H9 (cell line): ENCODE measurements at regions not wholly inside any gene's neighbourhood (a gene's known extent, or its start where the extent isn't known, plus 50 kb on each side); places are given as distances from the start of the nearest gene placed in this dataset.

Source experiments
- DNase-seq: peaks from one replicate; pipeline ENCODE4 v3.0.0-alpha.2; 2017
- H2AFZ ChIP-seq: one replicate; pipeline ENCODE4 v1.6.1; 2013; ENCODE audit warnings: mild to moderate bottlenecking, low read length, control low read depth, moderate library complexity
- H2AK5ac ChIP-seq: 2 replicates; pipeline ENCODE4 v1.6.1; 2013; ENCODE audit warnings: low read length, control low read depth, mixed read lengths; ENCODE audit not compliant: insufficient read length
- H2BK120ac ChIP-seq: one replicate; pipeline ENCODE4 v1.6.1; 2013; ENCODE audit warnings: low read depth, mild to moderate bottlenecking, low read length, control low read depth, inconsistent platforms; ENCODE audit not compliant: poor library complexity, severe bottlenecking
- H2BK12ac ChIP-seq: 2 replicates; pipeline ENCODE4 v1.6.1; 2013; ENCODE audit warnings: low read length, control low read depth, mixed read lengths, low read depth; ENCODE audit not compliant: insufficient read length
- H2BK15ac ChIP-seq: 2 replicates; pipeline ENCODE4 v1.6.1; 2013; ENCODE audit warnings: low read depth, low read length, control low read depth
- H2BK20ac ChIP-seq: one replicate; pipeline ENCODE4 v1.6.1; 2013; ENCODE audit warnings: low read depth, mild to moderate bottlenecking, low read length, control low read depth, inconsistent platforms; ENCODE audit not compliant: poor library complexity, severe bottlenecking
- H2BK5ac ChIP-seq: 2 replicates; pipeline ENCODE4 v1.6.1; 2013; ENCODE audit warnings: low read length, control low read depth, mixed read lengths; ENCODE audit not compliant: insufficient read length
- H3K14ac ChIP-seq: 2 replicates; pipeline ENCODE4 v1.6.1; 2013; ENCODE audit warnings: low read length, control low read depth; ENCODE audit not compliant: insufficient read depth
- H3K18ac ChIP-seq: 2 replicates; pipeline ENCODE4 v1.6.1; 2013; ENCODE audit warnings: low read depth, mild to moderate bottlenecking, mixed read lengths, low read length, control low read depth; ENCODE audit not compliant: insufficient read length
- H3K23ac ChIP-seq: 2 replicates; pipeline ENCODE4 v1.6.1; 2013; ENCODE audit warnings: low read length, control low read depth, mixed read lengths, low read depth; ENCODE audit not compliant: insufficient read length
- H3K23me2 ChIP-seq: 2 replicates; pipeline ENCODE4 v1.6.1; 2013; ENCODE audit warnings: low read depth, mild to moderate bottlenecking, mixed read lengths, low read length, control low read depth; ENCODE audit not compliant: insufficient read length, poor library complexity, severe bottlenecking
- H3K27ac ChIP-seq: 2 replicates; pipeline ENCODE4 v1.5.1; 2013; ENCODE audit warnings: low read length, control low read depth, mixed read lengths, low read depth; ENCODE audit not compliant: insufficient read length
- H3K27me3 ChIP-seq: 2 replicates; pipeline ENCODE4 v1.6.1; 2013; ENCODE audit warnings: low read length, control low read depth, inconsistent platforms; ENCODE audit not compliant: insufficient read depth
- H3K4ac ChIP-seq: 2 replicates; pipeline ENCODE4 v1.6.1; 2013; ENCODE audit warnings: low read depth, mild to moderate bottlenecking, control low read depth, inconsistent platforms, low read length, moderate library complexity
- H3K4me1 ChIP-seq: 2 replicates; pipeline ENCODE4 v1.6.1; 2013; ENCODE audit warnings: low read length, control low read depth, inconsistent platforms; ENCODE audit not compliant: insufficient read depth
- H3K4me2 ChIP-seq: 2 replicates; pipeline ENCODE4 v1.6.1; 2013; ENCODE audit warnings: low read length, control low read depth, mixed read lengths; ENCODE audit not compliant: insufficient read length, insufficient read depth
- H3K56ac ChIP-seq: 2 replicates; pipeline ENCODE4 v1.6.1; 2013; ENCODE audit warnings: low read depth, mild to moderate bottlenecking, mixed read lengths, low read length, control low read depth; ENCODE audit not compliant: insufficient read length
- H3K79me1 ChIP-seq: 2 replicates; pipeline ENCODE4 v1.6.1; 2013; ENCODE audit warnings: low read depth, mild to moderate bottlenecking, moderate library complexity, low read length, control low read depth, inconsistent platforms; ENCODE audit not compliant: insufficient read depth, poor library complexity, severe bottlenecking
- H3K79me2 ChIP-seq: 2 replicates; pipeline ENCODE4 v1.6.1; 2013; ENCODE audit warnings: low read length, control low read depth, inconsistent platforms; ENCODE audit not compliant: insufficient read depth
- H3K9ac ChIP-seq: 2 replicates; pipeline ENCODE4 v1.6.1; 2013; ENCODE audit warnings: low read length, control low read depth, mixed read lengths; ENCODE audit not compliant: insufficient read length; ENCODE audit errors: extremely low read depth
- H3K9me3 ChIP-seq: one replicate; pipeline ENCODE4 v1.6.1; 2013; ENCODE audit warnings: low read depth, low read length, inconsistent platforms; ENCODE audit not compliant: control insufficient read depth
- H3T11ph ChIP-seq: one replicate; pipeline ENCODE4 v1.6.1; 2013; ENCODE audit warnings: mild to moderate bottlenecking, low read length, control low read depth, inconsistent platforms
- H4K20me1 ChIP-seq: one replicate; pipeline ENCODE4 v1.6.1; 2013; ENCODE audit not compliant: control insufficient read depth, insufficient read length, insufficient read depth
- H4K5ac ChIP-seq: 2 replicates; pipeline ENCODE4 v1.6.1; 2013; ENCODE audit warnings: low read depth, mild to moderate bottlenecking, mixed read lengths, low read length, control low read depth; ENCODE audit not compliant: insufficient read length
- H4K8ac ChIP-seq: replicated peaks from 2 replicates; pipeline ENCODE4 v1.6.1; 2013; ENCODE audit warnings: low read length, control low read depth, mixed read lengths, low read depth; ENCODE audit not compliant: insufficient read length
- H4K91ac ChIP-seq: 2 replicates; pipeline ENCODE4 v1.6.1; 2013; ENCODE audit warnings: low read depth, mild to moderate bottlenecking, moderate library complexity, mixed read lengths, low read length, control low read depth; ENCODE audit not compliant: insufficient read length
- H3K27ac Mint-ChIP-seq, 3 experiments: 2 replicates in 2 of 3; 3 replicates in 1 of 3; pipeline ENCODE4 v1.8.0; 2020 to 2021; ENCODE audit warnings: mixed read lengths in 3 of 3, mild to moderate bottlenecking in 1 of 3, moderate library complexity in 1 of 3
- H3K27me3 Mint-ChIP-seq: 2 replicates; pipeline ENCODE4 v1.8.0; 2021; ENCODE audit warnings: low read depth, mild to moderate bottlenecking, moderate library complexity, mixed read lengths
- H3K36me3 Mint-ChIP-seq, 3 experiments: 2 replicates in 2 of 3; 3 replicates in 1 of 3; pipeline ENCODE4 v1.8.0; 2020 to 2021; ENCODE audit warnings: low read depth in 3 of 3, mixed read lengths in 3 of 3; ENCODE audit not compliant: insufficient read depth in 1 of 3
- H3K4me1 Mint-ChIP-seq, 2 experiments: 2 replicates each; pipeline ENCODE4 v1.8.0; 2020; ENCODE audit warnings: mixed read lengths in 2 of 2
- H3K4me3 Mint-ChIP-seq, 2 experiments: 2 replicates in 1 of 2; 3 replicates in 1 of 2; pipeline ENCODE4 v1.8.0; 2020 to 2021; ENCODE audit warnings: mild to moderate bottlenecking in 2 of 2, mixed read lengths in 2 of 2, moderate library complexity in 1 of 2
- H3K9me3 Mint-ChIP-seq, 2 experiments: 2 replicates in 1 of 2; 3 replicates in 1 of 2; pipeline ENCODE4 v1.8.0; 2020; ENCODE audit warnings: mild to moderate bottlenecking in 2 of 2, mixed read lengths in 2 of 2, moderate library complexity in 1 of 2
- CTCF ChIP-seq: fragments of 200-600 bp; sonication (generic); conservative IDR thresholded peaks from 3 replicates; pipeline ENCODE4 v1.8.0; 2021; ENCODE audit warnings: antibody characterized with exemption, mild to moderate bottlenecking
- WGBS: extraction: QIAGEN DNeasy Blood & Tissue Kit; methylation state at CpG from one replicate; pipeline ENCODE4 v1.1.7; 2013; ENCODE audit warnings: missing lambda C conversion rate, low lambda C conversion rate, mixed read lengths; ENCODE audit not compliant: insufficient read length; ENCODE audit errors: extremely low coverage; 5-methylcytosine and 5-hydroxymethylcytosine counted together

GRCh38 chr10:36003031-36003600, 361.0 kb upstream of the FZD8 start:
- Histone ChIP-seq H4K5ac (no peak overlapping the region), H3K9ac (no peak overlapping the region), H2AFZ (no peak overlapping the region), H3K14ac (no peak overlapping the region), H2AK5ac (no peak overlapping the region), H3K4me2 (no peak overlapping the region), H3K23me2 (no peaks in the 10 kb centered on the region), H3K56ac (no peak overlapping the region), H3K9me3 (no peaks in the 10 kb centered on the region), H3T11ph (no peak overlapping the region), H2BK5ac (no peak overlapping the region), H3K79me1 (no peaks in the 10 kb centered on the region), H2BK12ac (no peak overlapping the region), H4K91ac (no peak overlapping the region), H4K20me1 (no peaks in the 10 kb centered on the region), H3K27ac (no peak overlapping the region), H3K4ac (no peak overlapping the region), H3K79me2 (no peaks in the 10 kb centered on the region), H4K8ac (no peak overlapping the region), H2BK15ac (no peak overlapping the region), H2BK120ac (no peak overlapping the region), H3K18ac (no peak overlapping the region), H3K27me3 (no peaks in the 10 kb centered on the region), H3K23ac (no peak overlapping the region), H2BK20ac (no peak overlapping the region), H3K4me1 (no peaks in the 10 kb centered on the region)
- TF ChIP-seq CTCF = no peak
- DNase-seq = no peak
- Mint-ChIP-seq H3K27ac (no peak overlapping the region), H3K9me3 (peaks cover 0 to 4% of the 10 kb centered on the region in 2 experiments; a peak in 1 of 5 replicates), H3K4me3 (no peak overlapping the region), H3K36me3 (0 out of 7 replicates have a peak, but pooled peaks cover 0 to 2% (median 0%) of the 10 kb centered on the region in 3 experiments), H3K27me3 (no peaks in the 10 kb centered on the region; the same call in 1 of the 2 replicates), H3K4me1 (no peaks in the 10 kb centered on the region)
- no CpG with 5 or more reads among the region's 12 CpGs for WGBS
